Endothelial cell of umbilical vein (primary cell): ENCODE measurements at regions not wholly inside any gene's neighbourhood (a gene's known extent, or its start where the extent isn't known, plus 50 kb on each side); places are given as distances from the start of the nearest gene placed in this dataset.

Experiments used
- BruUV-seq: library from RNA; stranded (reverse); fragments of 400-500 nt; replicated peaks from 2 replicates; lab custom pipeline; 2021; lab: Mats Ljungman, UMichigan
- CTCF ChIA-PET: fragments of 300-600, 350-600 bp; sonication (Branson Sonifier 250); formaldehyde crosslinking; loops from one replicate; lab custom pipeline; 2021; ENCODE audit warnings: antibody characterized with exemption, inconsistent platforms; lab: Charles Lee
- POLR2A ChIA-PET: fragments of 300-600, 350-600 bp; sonication (Branson Sonifier 250); formaldehyde crosslinking; loops from one replicate; lab custom pipeline; 2021; ENCODE audit warnings: antibody characterized with exemption, inconsistent platforms; lab: Charles Lee
- DNase-seq: peaks from one replicate; pipeline ENCODE4 v3.0.0-alpha.2; 2011; ENCODE audit warnings: low read depth, low spot score
- FAIRE-seq: peaks from 2 replicates; lab custom pipeline; 2011; peaks lifted over from hg19 to GRCh38; lab: Jason Lieb, UNC
- H2AFZ ChIP-seq: 2 replicates; pipeline ENCODE4 v1.6.0; 2012; ENCODE audit warnings: low read depth, low read length, control low read depth, inconsistent platforms
- H3K27ac ChIP-seq: 2 replicates; pipeline ENCODE4 v1.5.1; 2011; ENCODE audit warnings: low read depth, mild to moderate bottlenecking, control low read depth, low read length, moderate library complexity; ENCODE audit not compliant: insufficient read depth
- H3K27me3 ChIP-seq, 2 experiments: 2 replicates each; pipeline versions ENCODE4 v1.6.0 to v1.6.1; 2011; ENCODE audit warnings: low read length in 2 of 2, mixed read lengths in 1 of 2; ENCODE audit not compliant: control insufficient read depth in 2 of 2, insufficient read depth in 2 of 2
- H3K36me3 ChIP-seq, 2 experiments: 2 replicates in 1 of 2; 3 replicates in 1 of 2; pipeline ENCODE4 v1.5.1; 2011; ENCODE audit warnings: low read length in 2 of 2, mild to moderate bottlenecking in 1 of 2, moderate library complexity in 1 of 2; ENCODE audit not compliant: control insufficient read depth in 2 of 2, insufficient read depth in 2 of 2; ENCODE audit errors: extremely low read depth in 1 of 2
- H3K4me1 ChIP-seq: 3 replicates; pipeline ENCODE4 v1.5.1; 2011; ENCODE audit warnings: mild to moderate bottlenecking, low read length; ENCODE audit not compliant: control insufficient read depth, insufficient read depth; ENCODE audit errors: extremely low read depth
- H3K4me2 ChIP-seq: 2 replicates; pipeline ENCODE4 v1.6.1; 2011; ENCODE audit warnings: low read length, control low read depth, mixed read lengths; ENCODE audit not compliant: insufficient read depth
- H3K4me3 ChIP-seq, 3 experiments: fragments of 200-600 bp in 1 of 3; sonication (generic), shearing (Covaris generic) in 1 of 3; replicated peaks in 1 of 3; 2 replicates each; pipeline ENCODE4 v1.5.1; 2011 to 2016; ENCODE audit warnings: control low read depth in 3 of 3, low read length in 3 of 3, mild to moderate bottlenecking in 2 of 3, inconsistent platforms in 1 of 3, low read depth in 1 of 3, moderate library complexity in 1 of 3; ENCODE audit not compliant: insufficient read depth in 1 of 3
- H3K79me2 ChIP-seq: 2 replicates; pipeline ENCODE4 v1.6.0; 2012; ENCODE audit warnings: low read length, inconsistent platforms; ENCODE audit not compliant: control insufficient read depth, insufficient read depth
- H3K9ac ChIP-seq: replicated peaks from 2 replicates; pipeline ENCODE3; 2011; ENCODE audit warnings: low read length, control low read depth; ENCODE audit not compliant: insufficient read depth; ENCODE audit errors: extremely low read depth
- H3K9me1 ChIP-seq: replicated peaks from 3 replicates; pipeline ENCODE4 v1.6.0; 2011; ENCODE audit warnings: mild to moderate bottlenecking, low read length; ENCODE audit not compliant: control insufficient read depth, insufficient read depth; ENCODE audit errors: extremely low read depth
- H3K9me3 ChIP-seq: replicated peaks from 2 replicates; pipeline ENCODE4 v1.5.1; 2012; ENCODE audit warnings: low read length, inconsistent platforms; ENCODE audit not compliant: control insufficient read depth, insufficient read depth
- H4K20me1 ChIP-seq: replicated peaks from 2 replicates; pipeline ENCODE3; 2011; ENCODE audit warnings: mild to moderate bottlenecking, low read length; ENCODE audit not compliant: control insufficient read depth, insufficient read depth; ENCODE audit errors: extremely low read depth
- EZH2 ChIP-seq: IDR thresholded peaks from 2 replicates; pipeline ENCODE4 v1.6.1; 2012; ENCODE audit warnings: borderline replicate concordance, low read depth, mild to moderate bottlenecking, moderate library complexity, low read length, inconsistent platforms; ENCODE audit not compliant: severe bottlenecking
- FOS ChIP-seq: IDR thresholded peaks from 2 replicates; pipeline ENCODE4 v1.6.1; 2011; ENCODE audit warnings: mild to moderate bottlenecking, low read length, moderate library complexity, borderline replicate concordance; ENCODE audit not compliant: insufficient read depth
- GATA2 ChIP-seq: IDR thresholded peaks from 2 replicates; pipeline ENCODE4 v1.7.0; 2011; ENCODE audit warnings: low read depth, mild to moderate bottlenecking, moderate library complexity, mixed read lengths, low read length; ENCODE audit not compliant: insufficient read length, insufficient read depth
- JUN ChIP-seq: IDR thresholded peaks from 2 replicates; pipeline ENCODE4 v1.6.1; 2011; ENCODE audit warnings: borderline replicate concordance, low read depth; ENCODE audit not compliant: insufficient read length, insufficient read depth
- MYC ChIP-seq: IDR thresholded peaks from one replicate; pipeline ENCODE4 v1.6.1; 2011; ENCODE audit warnings: mild to moderate bottlenecking, low read depth, low read length
- POLR2A ChIP-seq: IDR thresholded peaks from 2 replicates; pipeline ENCODE4 v1.6.1; 2012; ENCODE audit warnings: low read depth, mild to moderate bottlenecking, control low read depth, low read length
- POLR2AphosphoS5 ChIP-seq: IDR thresholded peaks from 2 replicates; pipeline ENCODE4 v1.6.1; 2012; ENCODE audit warnings: low read depth, mild to moderate bottlenecking, control low read depth, low read length, moderate library complexity; ENCODE audit not compliant: insufficient read depth
- dilution Hi-C: fragments of 300-500 bp; cut with MboI; formaldehyde crosslinking; loops from one replicate; pipeline ENCODE4 v1.15.0; 2019; ENCODE audit warnings: low sequenced_read_pairs; ENCODE audit not compliant: extremely low pct_ligation_motif_present
- intact Hi-C: fragments of 100-400 bp; cut with micrococcal nuclease; formaldehyde crosslinking; loops from one replicate; pipeline ENCODE4 v1.10.0; 2022
- TF ChIP-seq, protein P1 (sequence below), 2 donors: IDR thresholded peaks; 1 replicate in 1 of 2; 2 replicates in 1 of 2; pipeline ENCODE4 v1.5.1; 2011; ENCODE audit warnings: low read length in 2 of 2, mild to moderate bottlenecking in 2 of 2, moderate library complexity in 2 of 2, control low read depth in 1 of 2, inconsistent platforms in 1 of 2, low read depth in 1 of 2; ENCODE audit not compliant: insufficient read depth in 1 of 2; ENCODE audit errors: extremely low read depth in 1 of 2
- TF ChIP-seq, protein P2 (sequence below): IDR thresholded peaks from 2 replicates; pipeline ENCODE4 v1.6.1; 2011; ENCODE audit not compliant: insufficient read depth, insufficient read length

DNA sequence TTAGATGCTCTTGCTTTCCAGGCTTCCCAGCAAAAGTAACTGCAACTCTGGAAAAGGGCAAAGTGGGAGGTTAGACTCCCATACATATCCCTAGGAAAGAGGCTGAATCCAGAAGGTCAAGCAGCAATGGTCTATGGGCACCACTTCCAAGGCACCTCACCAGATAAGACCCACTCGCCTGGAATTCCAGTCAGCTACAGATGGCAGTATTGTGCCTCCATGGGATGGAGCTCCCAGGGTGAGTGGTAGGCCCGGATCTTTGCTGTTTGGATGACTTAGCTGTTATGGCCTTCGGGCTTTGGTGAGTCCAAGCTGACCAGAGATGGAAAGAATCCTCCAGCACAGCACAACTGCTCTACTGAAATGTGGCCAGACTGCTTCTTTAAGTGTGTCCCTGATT lies 688.0 kb downstream of the PCDH19 start:
- H3K4me2 ChIP-seq, result no peak overlapping the region
- H4K20me1 ChIP-seq, result no peaks in the 10 kb centered on the region
- no peak for DNase-seq
- FAIRE-seq, result no peak
- no peak for TF ChIP-seq POLR2AphosphoS5
- no peak for TF ChIP-seq FOS
- TF ChIP-seq POLR2A, result no peak
- no peak for TF ChIP-seq GATA2
- no peak for TF ChIP-seq JUN
- TF ChIP-seq MYC, result no peak
- TF ChIP-seq, protein P1, sequence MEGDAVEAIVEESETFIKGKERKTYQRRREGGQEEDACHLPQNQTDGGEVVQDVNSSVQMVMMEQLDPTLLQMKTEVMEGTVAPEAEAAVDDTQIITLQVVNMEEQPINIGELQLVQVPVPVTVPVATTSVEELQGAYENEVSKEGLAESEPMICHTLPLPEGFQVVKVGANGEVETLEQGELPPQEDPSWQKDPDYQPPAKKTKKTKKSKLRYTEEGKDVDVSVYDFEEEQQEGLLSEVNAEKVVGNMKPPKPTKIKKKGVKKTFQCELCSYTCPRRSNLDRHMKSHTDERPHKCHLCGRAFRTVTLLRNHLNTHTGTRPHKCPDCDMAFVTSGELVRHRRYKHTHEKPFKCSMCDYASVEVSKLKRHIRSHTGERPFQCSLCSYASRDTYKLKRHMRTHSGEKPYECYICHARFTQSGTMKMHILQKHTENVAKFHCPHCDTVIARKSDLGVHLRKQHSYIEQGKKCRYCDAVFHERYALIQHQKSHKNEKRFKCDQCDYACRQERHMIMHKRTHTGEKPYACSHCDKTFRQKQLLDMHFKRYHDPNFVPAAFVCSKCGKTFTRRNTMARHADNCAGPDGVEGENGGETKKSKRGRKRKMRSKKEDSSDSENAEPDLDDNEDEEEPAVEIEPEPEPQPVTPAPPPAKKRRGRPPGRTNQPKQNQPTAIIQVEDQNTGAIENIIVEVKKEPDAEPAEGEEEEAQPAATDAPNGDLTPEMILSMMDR (IDR thresholded peaks at IDR 0.05; ENCODE audit: extremely low read depth in 1 of 2, insufficient read depth in 1 of 2, low read depth in 1 of 2, low read length in 2 of 2), result no peak
- TF ChIP-seq, protein P2, sequence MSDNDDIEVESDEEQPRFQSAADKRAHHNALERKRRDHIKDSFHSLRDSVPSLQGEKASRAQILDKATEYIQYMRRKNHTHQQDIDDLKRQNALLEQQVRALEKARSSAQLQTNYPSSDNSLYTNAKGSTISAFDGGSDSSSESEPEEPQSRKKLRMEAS, result no peak
- no peak for TF ChIP-seq EZH2
- intact Hi-C loops (no loop called here), dilution Hi-C loops (no loop called here)
- POLR2A ChIA-PET, result no interaction called here
- CTCF ChIA-PET, result no interaction called here
- no peaks in the 10 kb centered on the region for H3K36me3 ChIP-seq
- H3K9me1 ChIP-seq, result no peaks in the 10 kb centered on the region
- no peak overlapping the region for H3K27ac ChIP-seq
- H3K9me3 ChIP-seq, result no peaks in the 10 kb centered on the region
- H2AFZ ChIP-seq, result no peak overlapping the region
- H3K9ac ChIP-seq, result no peak overlapping the region
- H3K4me3 ChIP-seq, result no peak overlapping the region
- no TSS peak for BruUV-seq
- H3K27me3 ChIP-seq, result no peaks in the 10 kb centered on the region
- no peaks in the 10 kb centered on the region for H3K79me2 ChIP-seq
- H3K4me1 ChIP-seq, result no peaks in the 10 kb centered on the region
